ENCODE measurements at regions not wholly inside any gene's neighbourhood (a gene's known extent, or its start where the extent isn't known, plus 50 kb on each side); places are given as distances from the start of the nearest gene placed in this dataset.

DNA sequence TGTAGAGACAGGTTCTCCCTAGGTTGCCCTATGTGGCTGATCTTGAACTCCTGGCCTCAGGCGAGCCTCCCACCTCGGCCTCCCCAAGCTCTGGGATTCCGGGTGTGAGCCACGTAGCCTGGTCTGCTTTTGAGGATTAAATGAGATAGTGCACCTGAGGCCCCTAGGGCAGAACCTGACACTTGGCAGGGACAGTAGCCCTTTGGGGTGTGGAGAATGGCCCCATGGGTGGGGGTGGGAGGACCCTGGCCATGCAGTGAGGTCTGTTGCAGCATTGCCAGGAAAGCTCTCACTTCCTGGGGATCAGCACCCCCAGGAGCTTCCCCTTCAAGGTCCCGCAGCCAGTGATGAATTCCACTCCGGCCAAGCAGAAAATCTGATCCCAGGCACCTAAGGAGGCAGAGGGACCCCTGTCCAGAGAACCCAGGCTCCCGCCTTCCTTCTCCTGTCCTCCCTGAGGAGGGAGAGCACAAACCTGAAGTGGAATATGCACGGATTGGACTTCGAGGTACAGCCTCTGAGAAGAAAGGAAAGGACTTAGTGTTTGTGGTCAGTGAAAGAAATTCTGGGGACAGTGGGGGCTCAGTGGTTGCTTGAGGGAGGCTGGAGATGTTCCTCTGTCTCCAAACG lies 73.9 kb upstream of the UNC5A start:
- intact Hi-C loops (cut with micrococcal nuclease) = no loop called here
- CTCF ChIA-PET = interaction anchor here (0.6 to 1.6 kb wide), 3 partner anchors 36 to 79 kb away, joined by 4 to 9 read pairs (median 4); no protein-coding TSS in a partner anchor
- POLR2A ChIA-PET = interaction anchor here (0.7 kb wide), 1 partner anchor 57 kb away, joined by 3 read pairs; no protein-coding TSS in a partner anchor
- Mint-ChIP-seq H3K4me3 (ENCODE audit: unreplicated experiment) (no peak overlapping the region), H3K9me3 (ENCODE audit: unreplicated experiment) (no peaks in the 10 kb centered on the region), H3K4me1 (ENCODE audit: insufficient read depth, unreplicated experiment) (no peaks in the 10 kb centered on the region), H3K36me3 (ENCODE audit: insufficient read depth, unreplicated experiment) (no peaks in the 10 kb centered on the region), H3K27me3 (ENCODE audit: insufficient read depth, unreplicated experiment) (peaks cover 54% of the 10 kb centered on the region), H3K27ac (ENCODE audit: low read depth, unreplicated experiment) (no peak overlapping the region)
- DNase-seq (ENCODE audit: unreplicated experiment) = no peak
- no TSS peak for BruUV-seq (replicated peaks)
- TF ChIP-seq CTCF (IDR thresholded peaks at IDR 0.05; ENCODE audit: unreplicated experiment) = no peak

DNA sequence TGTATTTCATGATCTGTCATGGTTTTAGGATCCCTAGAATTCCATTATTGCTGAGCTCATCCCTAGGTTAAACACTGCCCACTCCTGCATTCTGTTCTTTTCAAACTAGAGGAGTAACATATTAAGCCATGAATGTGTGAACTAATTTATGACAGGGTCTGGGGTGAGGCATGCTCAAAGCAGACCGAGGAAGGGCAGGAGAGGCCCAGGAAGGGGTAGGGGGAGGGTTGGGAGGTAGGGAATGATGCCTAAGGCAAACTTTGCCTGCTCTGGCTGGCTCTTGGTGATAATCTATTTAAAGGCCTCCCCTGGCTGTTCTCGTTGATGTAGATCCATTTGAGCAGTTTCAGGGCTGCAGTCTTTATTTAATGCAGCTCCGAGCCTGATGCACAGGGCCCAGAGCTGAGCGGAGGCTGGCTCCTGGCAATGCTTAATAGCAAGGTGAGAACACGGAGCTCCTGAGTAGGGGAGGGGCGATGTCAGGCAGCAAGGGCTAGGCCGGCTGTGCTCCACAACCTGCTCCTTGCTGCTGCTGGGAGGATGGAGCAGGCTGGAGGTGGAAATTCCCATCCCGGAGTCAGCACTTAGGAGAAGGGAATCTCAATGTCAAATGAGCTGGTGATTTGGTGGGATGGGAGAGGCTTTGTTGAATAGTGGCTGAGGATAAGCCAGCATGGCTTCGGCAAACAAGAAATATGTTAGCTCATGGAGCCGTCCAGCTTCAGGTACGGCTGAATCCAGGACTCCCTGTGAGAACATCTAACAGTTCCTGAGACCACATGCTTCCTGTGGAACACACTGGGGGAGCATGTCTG lies 73.2 kb upstream of the UNC5A start:
- no peaks in the 10 kb centered on the region for H3K4me1 Mint-ChIP-seq (ENCODE audit: insufficient read depth, unreplicated experiment)
- peaks cover 54% of the 10 kb centered on the region for H3K27me3 Mint-ChIP-seq (ENCODE audit: insufficient read depth, unreplicated experiment)
- BruUV-seq (replicated peaks) = no TSS peak
- no peak for DNase-seq (ENCODE audit: unreplicated experiment)
- H3K9me3 Mint-ChIP-seq (ENCODE audit: unreplicated experiment) = no peaks in the 10 kb centered on the region
- intact Hi-C loops (cut with micrococcal nuclease) = no loop called here
- H3K27ac Mint-ChIP-seq (ENCODE audit: low read depth, unreplicated experiment) = no peak overlapping the region
- ChIA-PET CTCF (interaction anchor here (0.6 to 1.6 kb wide), 4 partner anchors 12 to 79 kb away, joined by 3 to 9 read pairs (median 4); no protein-coding TSS in a partner anchor), POLR2A (interaction anchor here (0.7 kb wide), 1 partner anchor 56 kb away, joined by 3 read pairs; no protein-coding TSS in a partner anchor)
- H3K36me3 Mint-ChIP-seq (ENCODE audit: insufficient read depth, unreplicated experiment) = no peaks in the 10 kb centered on the region
- H3K4me3 Mint-ChIP-seq (ENCODE audit: unreplicated experiment) = no peak overlapping the region
- no peak for TF ChIP-seq CTCF (IDR thresholded peaks at IDR 0.05; ENCODE audit: unreplicated experiment)

- Mint-ChIP-seq H3K27ac (ENCODE audit: low read depth, unreplicated experiment) (no peak overlapping the region), H3K27me3 (ENCODE audit: insufficient read depth, unreplicated experiment) (peaks cover 53% of the 10 kb centered on the region), H3K36me3 (ENCODE audit: insufficient read depth, unreplicated experiment) (no peaks in the 10 kb centered on the region), H3K4me1 (ENCODE audit: insufficient read depth, unreplicated experiment) (no peaks in the 10 kb centered on the region), H3K4me3 (ENCODE audit: unreplicated experiment) (no peak overlapping the region), H3K9me3 (ENCODE audit: unreplicated experiment) (no peaks in the 10 kb centered on the region)
- ChIA-PET CTCF (interaction anchor here (1.1 to 1.6 kb wide), 3 partner anchors 9 to 78 kb away, joined by 3 to 9 read pairs (median 3); no protein-coding TSS in a partner anchor), POLR2A (no interaction called here)
- intact Hi-C loops (cut with micrococcal nuclease) = no loop called here
- DNase-seq (ENCODE audit: unreplicated experiment) = no peak
- TF ChIP-seq CTCF (IDR thresholded peaks at IDR 0.05; ENCODE audit: unreplicated experiment) = no peak
- no TSS peak for BruUV-seq (replicated peaks)
These were observed 72.4 kb upstream of the UNC5A start for GRCh38 chr5:176737746-176738636.
